ENCODE measurements at regions not wholly inside any gene's neighbourhood (a gene's known extent, or its start where the extent isn't known, plus 50 kb on each side); places are given as distances from the start of the nearest gene placed in this dataset.

DNA sequence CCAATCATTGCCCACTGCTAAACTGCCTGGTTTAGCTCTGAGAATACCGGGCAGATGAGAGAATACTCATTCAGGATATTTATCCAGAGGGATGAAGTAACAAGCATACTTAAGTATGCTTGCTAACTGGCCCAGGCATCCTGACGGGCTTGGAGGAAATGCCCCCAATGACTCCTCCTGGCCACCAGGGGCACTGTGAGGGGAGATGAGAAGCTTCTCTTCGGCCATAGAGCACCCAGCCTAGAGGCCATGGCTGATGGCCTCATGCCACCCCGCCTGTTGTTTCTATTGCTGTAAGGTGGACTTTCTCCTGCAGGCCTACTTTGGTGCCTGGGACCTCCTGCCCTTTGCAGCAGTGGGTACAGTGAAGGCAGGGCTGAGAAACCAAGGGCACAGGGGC lies 134.5 kb upstream of the FSTL4 start:
- H4K20me1 ChIP-seq (ENCODE audit: control insufficient read depth, insufficient read depth), result no peaks in the 10 kb centered on the region
- no peak overlapping the region for H3K4me3 ChIP-seq
- SMC1A ChIA-PET (ENCODE audit: uncharacterized antibody, unreplicated experiment), result interaction anchor here (0.7 to 1.6 kb wide), 3 partner anchors 8 to 123 kb away, joined by 3 to 5 read pairs (median 3); no protein-coding TSS in a partner anchor
- no peak overlapping the region for H3K4me2 ChIP-seq (ENCODE audit: control insufficient read depth, insufficient read depth)
- RAD21 ChIA-PET (ENCODE audit: unreplicated experiment), result no interaction called here
- H3K79me2 ChIP-seq (ENCODE audit: control insufficient read depth, insufficient read depth, low read length), result no peaks in the 10 kb centered on the region
- intact Hi-C loops (cut with micrococcal nuclease; ENCODE audit: unreplicated experiment), result no loop called here
- no TSS peak for BruUV-seq (replicated peaks)
- FAIRE-seq, result no peak
- no peak for ATAC-seq
- POLR2A ChIA-PET, result interaction anchor here (0.5 to 0.7 kb wide), 2 partner anchors 75 to 715 kb away, joined by 3 read pairs; no protein-coding TSS in a partner anchor
- H3K4me1 ChIP-seq (ENCODE audit: control insufficient read depth, insufficient read depth, low read length), result peaks cover 4% of the 10 kb centered on the region
- TF ChIP-seq, protein P1, sequence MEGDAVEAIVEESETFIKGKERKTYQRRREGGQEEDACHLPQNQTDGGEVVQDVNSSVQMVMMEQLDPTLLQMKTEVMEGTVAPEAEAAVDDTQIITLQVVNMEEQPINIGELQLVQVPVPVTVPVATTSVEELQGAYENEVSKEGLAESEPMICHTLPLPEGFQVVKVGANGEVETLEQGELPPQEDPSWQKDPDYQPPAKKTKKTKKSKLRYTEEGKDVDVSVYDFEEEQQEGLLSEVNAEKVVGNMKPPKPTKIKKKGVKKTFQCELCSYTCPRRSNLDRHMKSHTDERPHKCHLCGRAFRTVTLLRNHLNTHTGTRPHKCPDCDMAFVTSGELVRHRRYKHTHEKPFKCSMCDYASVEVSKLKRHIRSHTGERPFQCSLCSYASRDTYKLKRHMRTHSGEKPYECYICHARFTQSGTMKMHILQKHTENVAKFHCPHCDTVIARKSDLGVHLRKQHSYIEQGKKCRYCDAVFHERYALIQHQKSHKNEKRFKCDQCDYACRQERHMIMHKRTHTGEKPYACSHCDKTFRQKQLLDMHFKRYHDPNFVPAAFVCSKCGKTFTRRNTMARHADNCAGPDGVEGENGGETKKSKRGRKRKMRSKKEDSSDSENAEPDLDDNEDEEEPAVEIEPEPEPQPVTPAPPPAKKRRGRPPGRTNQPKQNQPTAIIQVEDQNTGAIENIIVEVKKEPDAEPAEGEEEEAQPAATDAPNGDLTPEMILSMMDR (IDR thresholded peaks at IDR 0.05 in 2 of 3, conservative IDR thresholded peaks at IDR 0.05 in 1 of 3; ENCODE audit: control insufficient read depth in 2 of 3, extremely low read depth in 1 of 3, insufficient read depth in 1 of 3, low read depth in 3 of 3, low read length in 3 of 3), result peak in 2 of 3 experiments; percentile 31 to 38; a peak in 3 of 6 replicates
- no peak for TF ChIP-seq CREM (IDR thresholded peaks at IDR 0.05; ENCODE audit: low read depth)
- TF ChIP-seq, protein P2, sequence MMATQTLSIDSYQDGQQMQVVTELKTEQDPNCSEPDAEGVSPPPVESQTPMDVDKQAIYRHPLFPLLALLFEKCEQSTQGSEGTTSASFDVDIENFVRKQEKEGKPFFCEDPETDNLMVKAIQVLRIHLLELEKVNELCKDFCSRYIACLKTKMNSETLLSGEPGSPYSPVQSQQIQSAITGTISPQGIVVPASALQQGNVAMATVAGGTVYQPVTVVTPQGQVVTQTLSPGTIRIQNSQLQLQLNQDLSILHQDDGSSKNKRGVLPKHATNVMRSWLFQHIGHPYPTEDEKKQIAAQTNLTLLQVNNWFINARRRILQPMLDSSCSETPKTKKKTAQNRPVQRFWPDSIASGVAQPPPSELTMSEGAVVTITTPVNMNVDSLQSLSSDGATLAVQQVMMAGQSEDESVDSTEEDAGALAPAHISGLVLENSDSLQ (IDR thresholded peaks at IDR 0.05), result no peak
- no peak for TF ChIP-seq STAT1 (conservative IDR thresholded peaks at IDR 0.05)
- TF ChIP-seq MAX (IDR thresholded peaks at IDR 0.05; ENCODE audit: low read depth, low read length), result no peak
- H3K27me3 ChIP-seq (replicated peaks in 1 of 2; ENCODE audit: control insufficient read depth in 2 of 2, insufficient read depth in 2 of 2, low read length in 1 of 2), result no peaks in the 10 kb centered on the region; a peak in 1 of 4 replicates
- H3K27ac ChIP-seq (ENCODE audit: control insufficient read depth, insufficient read depth), result no peak overlapping the region
- CTCF ChIA-PET, result interaction anchor here (2.3 to 5.8 kb wide), 2 partner anchors 8 to 122 kb away, joined by 8 to 42 read pairs; no protein-coding TSS in a partner anchor
- WGBS (ENCODE audit: insufficient coverage, insufficient replicate concordance, low lambda C conversion rate, missing lambda C conversion rate), result 48% methylated on average over 4 of the region's 4 CpGs
- no peak overlapping the region for H3K9ac ChIP-seq (ENCODE audit: control insufficient read depth, insufficient read depth, low read length)
- H3K36me3 ChIP-seq (ENCODE audit: control insufficient read depth in 2 of 2, insufficient read depth in 2 of 2, low read length in 1 of 2), result no peaks in the 10 kb centered on the region
- DNase-seq (ENCODE audit: low read depth, low spot score), result no peak
- H2AFZ ChIP-seq (ENCODE audit: control insufficient read depth, low read depth, low read length), result no peak overlapping the region
- no peaks in the 10 kb centered on the region; the same call in 2 of the 3 replicates for H3K9me3 ChIP-seq (replicated peaks; ENCODE audit: control insufficient read depth, insufficient read depth, low read length)
- in situ Hi-C loops (cut with MboI), result no loop called here
